SK-N-SH (cell line): ENCODE measurements at regions not wholly inside any gene's neighbourhood (a gene's known extent, or its start where the extent isn't known, plus 50 kb on each side); places are given as distances from the start of the nearest gene placed in this dataset.

Experiments used
- CTCF ChIA-PET: fragments of 300-600, 350-600 bp; formaldehyde crosslinking; extraction: SDS; loops from one replicate; lab custom pipeline; 2021; lab: Yijun Ruan, JAX
- POLR2A ChIA-PET: fragments of 350-600 bp; sonication (Branson Sonifier 250); formaldehyde crosslinking; extraction: SDS; loops from one replicate; lab custom pipeline; 2020; ENCODE audit warnings: antibody characterized with exemption, inconsistent platforms; lab: Yijun Ruan, JAX
- DNase-seq: peaks from one replicate; pipeline ENCODE4 v3.0.0; 2012
- H2AFZ ChIP-seq: fragments of 200-600 bp; sonication (generic); 2 replicates; pipeline ENCODE4 v1.8.1; 2016; ENCODE audit warnings: antibody characterized with exemption, mild to moderate bottlenecking, low read depth
- H3F3A ChIP-seq: fragments of 200-600 bp; sonication (generic); replicated peaks from 2 replicates; pipeline ENCODE3; 2016; ENCODE audit warnings: antibody characterized with exemption, mild to moderate bottlenecking; ENCODE audit not compliant: insufficient read depth
- H3K27ac ChIP-seq, 2 experiments: fragments of 200-500 bp in 1 of 2; fragments of 200-600 bp in 1 of 2; sonication (Bioruptor generic) in 1 of 2; sonication (generic), shearing (Covaris generic) in 1 of 2; 2 replicates each; pipeline versions ENCODE4 v1.5.1 to v1.6.1; 2014 to 2016; ENCODE audit warnings: low read depth in 2 of 2, inconsistent platforms in 1 of 2, low read length in 1 of 2, mild to moderate bottlenecking in 1 of 2, mixed read lengths in 1 of 2
- H3K27me3 ChIP-seq: fragments of 200-600 bp; sonication (generic), shearing (Covaris generic); 2 replicates; pipeline ENCODE4 v1.6.1; 2016; ENCODE audit warnings: mixed run types; ENCODE audit not compliant: insufficient read depth
- H3K36me3 ChIP-seq, 2 experiments: fragments of 200-500 bp in 1 of 2; fragments of 200-600 bp in 1 of 2; sonication (Bioruptor generic) in 1 of 2; sonication (generic) in 1 of 2; replicated peaks in 1 of 2; 2 replicates each; pipeline versions ENCODE3 to v1.5.1; 2014 to 2016; ENCODE audit warnings: low read length in 1 of 2, mild to moderate bottlenecking in 1 of 2; ENCODE audit not compliant: insufficient read depth in 2 of 2, control insufficient read depth in 1 of 2
- H3K4me1 ChIP-seq, 2 experiments: fragments of 200-500 bp in 1 of 2; fragments of 200-600 bp in 1 of 2; sonication (Bioruptor generic) in 1 of 2; sonication (generic), shearing (Covaris generic) in 1 of 2; 2 replicates each; pipeline versions ENCODE4 v1.5.1 to v1.6.1; 2014 to 2016; ENCODE audit warnings: low read depth in 1 of 2, low read length in 1 of 2, mixed run types in 1 of 2; ENCODE audit not compliant: insufficient read depth in 2 of 2, control insufficient read depth in 1 of 2
- H3K4me2 ChIP-seq: fragments of 200-600 bp; sonication (generic), shearing (Covaris generic); 2 replicates; pipeline ENCODE4 v1.6.1; 2017; ENCODE audit warnings: mixed run types
- H3K4me3 ChIP-seq, 2 experiments: fragments of 200-500 bp in 1 of 2; fragments of 200-600 bp in 1 of 2; sonication (Bioruptor generic) in 1 of 2; sonication (generic), shearing (Covaris generic) in 1 of 2; 2 replicates each; pipeline versions ENCODE4 v1.5.1 to v1.8.1; 2014 to 2016; ENCODE audit warnings: low read depth in 2 of 2, inconsistent platforms in 1 of 2, low read length in 1 of 2, mild to moderate bottlenecking in 1 of 2, mixed read lengths in 1 of 2, moderate library complexity in 1 of 2
- H3K79me2 ChIP-seq: fragments of 200-600 bp; sonication (generic); 2 replicates; pipeline ENCODE4 v1.8.1; 2017; ENCODE audit warnings: mild to moderate bottlenecking; ENCODE audit not compliant: insufficient read depth
- H3K9ac ChIP-seq: fragments of 200-600 bp; sonication (generic); 2 replicates; pipeline ENCODE4 v1.6.1; 2017; ENCODE audit warnings: mixed run types
- H3K9me2 ChIP-seq: fragments of 200-600 bp; sonication (generic); 2 replicates; pipeline ENCODE4 v1.6.1; 2017; ENCODE audit warnings: mixed run types
- H3K9me3 ChIP-seq: fragments of 200-600 bp; sonication (generic); 2 replicates; pipeline ENCODE4 v1.6.1; 2017; ENCODE audit warnings: mixed run types, mild to moderate bottlenecking, moderate library complexity
- H4K20me1 ChIP-seq: fragments of 200-600 bp; sonication (generic); 2 replicates; pipeline ENCODE4 v1.6.1; 2017; ENCODE audit warnings: mild to moderate bottlenecking, mixed run types; ENCODE audit not compliant: insufficient read depth
- CHD2 ChIP-seq: fragments of 150-350 bp; IDR thresholded peaks from 2 replicates; pipeline ENCODE4 v1.6.1; 2018; ENCODE audit warnings: low read length; ENCODE audit not compliant: partially characterized antibody
- EP300 ChIP-seq, 2 experiments: IDR thresholded peaks; 2 replicates each; pipeline versions ENCODE4 v1.4.0 to v1.6.1; 2012; ENCODE audit warnings: borderline replicate concordance in 1 of 2, low read depth in 1 of 2, low read length in 1 of 2
- EZH2phosphoT487 ChIP-seq: fragments of 200-600 bp; sonication (generic); IDR thresholded peaks from 2 replicates; pipeline ENCODE4 v1.6.1; 2017; ENCODE audit warnings: low read depth, mixed run types, mild to moderate bottlenecking, antibody characterized with exemption, moderate library complexity, borderline replicate concordance
- FOSL2 ChIP-seq: IDR thresholded peaks from 2 replicates; pipeline ENCODE4 v1.4.0; 2012; ENCODE audit warnings: low read depth, mild to moderate bottlenecking, moderate library complexity, borderline replicate concordance
- FOXJ3 ChIP-seq: sonication (generic); formaldehyde crosslinking; IDR thresholded peaks from 2 replicates; pipeline ENCODE4 v1.5.1; 2020; ENCODE audit warnings: mild to moderate bottlenecking, missing genetic modification reagents
- GATA2 ChIP-seq: sonication (generic); formaldehyde crosslinking; IDR thresholded peaks from 2 replicates; pipeline ENCODE4 v1.5.0; 2020; ENCODE audit warnings: mild to moderate bottlenecking, missing genetic modification reagents
- JUND ChIP-seq: IDR thresholded peaks from 2 replicates; pipeline ENCODE4 v1.4.0; 2012
- MEF2A ChIP-seq: IDR thresholded peaks from 2 replicates; pipeline ENCODE4 v1.4.0; 2012; ENCODE audit warnings: low read depth, borderline replicate concordance
- MXI1 ChIP-seq: IDR thresholded peaks from 2 replicates; pipeline ENCODE4 v1.6.1; 2012; ENCODE audit warnings: mild to moderate bottlenecking, low read depth, low read length, improper control_type of control experiment
- NFIC ChIP-seq: IDR thresholded peaks from 2 replicates; pipeline ENCODE4 v1.4.0; 2012; ENCODE audit warnings: borderline replicate concordance
- NRF1 ChIP-seq: IDR thresholded peaks from 2 replicates; pipeline ENCODE4 v1.6.1; 2012; ENCODE audit warnings: low read depth, mild to moderate bottlenecking, low read length
- RAD21 ChIP-seq: IDR thresholded peaks from 2 replicates; pipeline ENCODE4 v1.6.1; 2012; ENCODE audit warnings: mild to moderate bottlenecking, low read length
- RCOR1 ChIP-seq: fragments of 150-350 bp; IDR thresholded peaks from 2 replicates; pipeline ENCODE4 v1.6.1; 2017; ENCODE audit warnings: antibody characterized with exemption, low read length
- RFX5 ChIP-seq: IDR thresholded peaks from 2 replicates; pipeline ENCODE4 v1.6.1; 2012; ENCODE audit warnings: mild to moderate bottlenecking, improper control_type of control experiment, low read length
- SIN3A ChIP-seq: IDR thresholded peaks from 2 replicates; pipeline ENCODE4 v1.6.1; 2012; ENCODE audit warnings: low read depth, mild to moderate bottlenecking, low read length, moderate library complexity, borderline replicate concordance
- SMC3 ChIP-seq: IDR thresholded peaks from 2 replicates; pipeline ENCODE4 v1.6.1; 2012; ENCODE audit warnings: low read depth, low read length, improper control_type of control experiment
- TAF1 ChIP-seq: IDR thresholded peaks from 2 replicates; pipeline ENCODE4 v1.6.1; 2012; ENCODE audit warnings: low read depth, mild to moderate bottlenecking, low read length, moderate library complexity, borderline replicate concordance
- TCF12 ChIP-seq: IDR thresholded peaks from 2 replicates; pipeline ENCODE4 v1.4.0; 2012
- TEAD4 ChIP-seq: IDR thresholded peaks from 2 replicates; pipeline ENCODE4 v1.4.0; 2012; ENCODE audit warnings: mild to moderate bottlenecking, borderline replicate concordance; ENCODE audit not compliant: insufficient read depth
- YY1 ChIP-seq: IDR thresholded peaks from 2 replicates; pipeline ENCODE4 v1.4.0; 2012; ENCODE audit warnings: low read depth, mild to moderate bottlenecking
- WGBS: methylation state at CpG from one replicate; pipeline ENCODE4 v1.1.6; 2017; ENCODE audit warnings: low lambda C conversion rate; 5-methylcytosine and 5-hydroxymethylcytosine counted together
- TF ChIP-seq, protein P1 (sequence below): fragments of 150-350 bp; IDR thresholded peaks from 2 replicates; pipeline ENCODE4 v1.6.1; 2017; ENCODE audit warnings: antibody characterized with exemption, low read length, low read depth, borderline replicate concordance
- TF ChIP-seq, protein P2 (sequence below): fragments of 150-350 bp; IDR thresholded peaks from 2 replicates; pipeline ENCODE4 v1.6.1; 2016; ENCODE audit warnings: mild to moderate bottlenecking, low read depth, low read length

DNA sequence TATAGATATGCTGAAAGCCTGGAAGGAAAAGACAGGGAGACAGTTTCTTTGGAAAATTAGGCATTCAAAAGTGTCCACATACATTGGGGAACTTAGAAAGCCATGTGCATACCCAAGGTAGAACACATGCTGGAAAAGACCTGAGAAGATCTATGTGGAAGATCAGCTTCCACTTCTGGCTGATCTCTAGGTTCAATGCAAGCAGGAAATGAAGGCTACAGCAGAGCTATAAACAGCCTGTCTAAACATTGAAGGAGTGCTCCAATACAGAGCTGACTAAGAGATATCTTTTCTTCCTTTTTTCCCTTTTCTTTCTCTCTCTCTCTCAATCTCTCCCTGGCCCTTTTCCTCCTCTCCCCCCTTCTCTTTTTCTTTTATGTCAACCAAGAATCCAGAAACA, 73.6 kb upstream of the TCF12 start (continued):
- TF ChIP-seq TAF1, result no peak
- TF ChIP-seq, protein P1, sequence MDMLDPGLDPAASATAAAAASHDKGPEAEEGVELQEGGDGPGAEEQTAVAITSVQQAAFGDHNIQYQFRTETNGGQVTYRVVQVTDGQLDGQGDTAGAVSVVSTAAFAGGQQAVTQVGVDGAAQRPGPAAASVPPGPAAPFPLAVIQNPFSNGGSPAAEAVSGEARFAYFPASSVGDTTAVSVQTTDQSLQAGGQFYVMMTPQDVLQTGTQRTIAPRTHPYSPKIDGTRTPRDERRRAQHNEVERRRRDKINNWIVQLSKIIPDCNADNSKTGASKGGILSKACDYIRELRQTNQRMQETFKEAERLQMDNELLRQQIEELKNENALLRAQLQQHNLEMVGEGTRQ, result no peak
- no peak for TF ChIP-seq SIN3A
- TF ChIP-seq YY1, result no peak
- TF ChIP-seq RCOR1, result no peak
- TF ChIP-seq EP300 (IDR thresholded peaks at IDR 0.05; ENCODE audit: borderline replicate concordance in 1 of 2, low read depth in 1 of 2, low read length in 1 of 2), result no peak
- TF ChIP-seq, all 33 proteins: peak for 0

DNA sequence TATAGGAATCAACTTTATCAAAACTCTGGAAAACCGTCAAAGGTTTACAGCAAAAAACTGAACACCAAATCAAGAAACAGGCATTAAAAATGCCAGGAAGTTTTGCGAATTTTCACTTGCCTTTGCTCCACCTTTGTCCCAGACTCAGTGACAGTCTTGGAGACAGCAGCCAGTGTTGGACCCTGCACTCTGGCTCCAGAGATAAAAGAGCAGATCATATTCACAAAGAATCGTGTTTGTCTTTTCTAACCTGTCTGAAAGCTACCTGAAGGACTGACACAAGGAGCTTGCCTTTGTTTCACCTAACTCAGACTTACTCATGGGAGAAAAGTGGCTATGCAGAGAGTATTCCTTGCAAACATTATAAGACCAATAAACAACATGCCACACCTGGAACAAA, 74.0 kb upstream of the TCF12 start:
- H3K79me2 ChIP-seq, result no peaks in the 10 kb centered on the region
- H3K9me3 ChIP-seq, result no peaks in the 10 kb centered on the region
- 74% methylated on average over 3 of the region's 3 CpGs for WGBS
- H3K4me2 ChIP-seq, result no peak overlapping the region
- H3K27me3 ChIP-seq, result no peaks in the 10 kb centered on the region
- H3K36me3 ChIP-seq, result no peaks in the 10 kb centered on the region
- no peak for TF ChIP-seq EZH2phosphoT487
- TF ChIP-seq NRF1, result no peak
- no peak for TF ChIP-seq MEF2A
- TF ChIP-seq, protein P1, result no peak
- no peak for TF ChIP-seq RAD21
- TF ChIP-seq JUND, result no peak
- no peak for TF ChIP-seq MXI1
- TF ChIP-seq FOSL2, result no peak
- H4K20me1 ChIP-seq, result no peaks in the 10 kb centered on the region
- CTCF ChIA-PET, result interaction anchor here (1.0 to 2.4 kb wide), 2 partner anchors 10 to 25 kb away, joined by 3 to 11 read pairs; no protein-coding TSS in a partner anchor
- H3K9ac ChIP-seq, result no peak overlapping the region
- no peak for DNase-seq
- H3F3A ChIP-seq, result no peaks in the 10 kb centered on the region
- no peak overlapping the region for H3K27ac ChIP-seq
- no peak overlapping the region for H3K4me3 ChIP-seq
- no peaks in the 10 kb centered on the region for H3K4me1 ChIP-seq
- POLR2A ChIA-PET, result no interaction called here
- no peak overlapping the region for H2AFZ ChIP-seq
- H3K9me2 ChIP-seq, result no peaks in the 10 kb centered on the region

DNA sequence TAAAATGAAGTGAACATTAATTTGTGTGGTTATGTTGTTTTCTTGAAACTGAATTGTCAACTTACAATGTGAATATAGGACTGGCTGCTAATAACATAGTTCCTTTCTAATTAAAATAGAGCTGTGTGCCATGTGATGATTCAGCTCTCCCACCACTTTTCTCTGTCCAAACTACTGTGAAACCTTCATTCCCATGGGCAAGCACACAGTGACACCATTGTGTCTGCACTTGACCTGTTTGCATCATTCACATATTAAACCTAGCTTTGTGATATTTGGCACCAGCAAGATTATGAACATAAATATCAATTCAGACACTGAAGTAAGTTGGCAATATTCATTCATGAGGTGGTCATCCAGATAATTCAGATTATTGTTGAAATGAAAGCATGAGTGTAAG, 78.8 kb upstream of the TCF12 start:
- no peaks in the 10 kb centered on the region for H4K20me1 ChIP-seq
- TF ChIP-seq CHD2 (no peak), NRF1 (no peak), RFX5 (no peak), TAF1 (no peak), SMC3 (no peak), FOXJ3 (CRISPR knock-in tag) (no peak), GATA2 (no peak), TEAD4 (no peak), YY1 (no peak), NFIC (no peak), MEF2A (no peak), TCF12 (no peak), EZH2phosphoT487 (no peak), EP300 (IDR thresholded peaks at IDR 0.05; ENCODE audit: borderline replicate concordance in 1 of 2, low read depth in 1 of 2, low read length in 1 of 2) (no peak)
- TF ChIP-seq, protein P2, sequence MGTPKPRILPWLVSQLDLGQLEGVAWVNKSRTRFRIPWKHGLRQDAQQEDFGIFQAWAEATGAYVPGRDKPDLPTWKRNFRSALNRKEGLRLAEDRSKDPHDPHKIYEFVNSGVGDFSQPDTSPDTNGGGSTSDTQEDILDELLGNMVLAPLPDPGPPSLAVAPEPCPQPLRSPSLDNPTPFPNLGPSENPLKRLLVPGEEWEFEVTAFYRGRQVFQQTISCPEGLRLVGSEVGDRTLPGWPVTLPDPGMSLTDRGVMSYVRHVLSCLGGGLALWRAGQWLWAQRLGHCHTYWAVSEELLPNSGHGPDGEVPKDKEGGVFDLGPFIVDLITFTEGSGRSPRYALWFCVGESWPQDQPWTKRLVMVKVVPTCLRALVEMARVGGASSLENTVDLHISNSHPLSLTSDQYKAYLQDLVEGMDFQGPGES, result no peak
- TF ChIP-seq, protein P1, result no peak

More for the DNA sequence above, 78.8 kb upstream of the TCF12 start:
- Histone ChIP-seq H3K36me3 (no peaks in the 10 kb centered on the region), H3K9ac (no peak overlapping the region), H3K27ac (no peak overlapping the region), H3K9me3 (no peaks in the 10 kb centered on the region), H3K4me1 (peaks cover 8 to 9% of the 10 kb centered on the region in 2 experiments; a peak in 3 of 4 replicates), H3K4me2 (no peak overlapping the region), H3K4me3 (no peak overlapping the region), H2AFZ (no peak overlapping the region), H3K79me2 (no peaks in the 10 kb centered on the region), H3K9me2 (no peaks in the 10 kb centered on the region), H3K27me3 (no peaks in the 10 kb centered on the region), H3F3A (peaks cover 13% of the 10 kb centered on the region)
- CTCF ChIA-PET, result interaction anchor here (0.9 kb wide), 1 partner anchor 18 kb away, joined by 3 read pairs; no protein-coding TSS in a partner anchor
- POLR2A ChIA-PET, result no interaction called here
- no peak for DNase-seq
